GM18511 (cell line): ENCODE measurements at regions not wholly inside any gene's neighbourhood (a gene's known extent, or its start where the extent isn't known, plus 50 kb on each side); places are given as distances from the start of the nearest gene placed in this dataset.
A peak's percentile ranks its signal among the peaks of the same experiment; 100 is the strongest.

ENCODE experiments used
- ATAC-seq: cut with Tn5 transposase; IDR thresholded peaks from one replicate; pipeline ENCODE4 v1.9.1; 2021; ENCODE audit warnings: mild to moderate bottlenecking, moderate library complexity; ENCODE audit not compliant: unreplicated experiment

- no peak for ATAC-seq
Observed at GRCh38 chr4:123788577-123788976, 392.0 kb downstream of the SPRY1 start.

GRCh38 chr4:123790681-123791080 is 394.1 kb downstream of the SPRY1 start:
- ATAC-seq: no peak

GRCh38 chr4:123802082-123802645 is 405.6 kb downstream of the SPRY1 start:
- ATAC-seq: no peak

DNA sequence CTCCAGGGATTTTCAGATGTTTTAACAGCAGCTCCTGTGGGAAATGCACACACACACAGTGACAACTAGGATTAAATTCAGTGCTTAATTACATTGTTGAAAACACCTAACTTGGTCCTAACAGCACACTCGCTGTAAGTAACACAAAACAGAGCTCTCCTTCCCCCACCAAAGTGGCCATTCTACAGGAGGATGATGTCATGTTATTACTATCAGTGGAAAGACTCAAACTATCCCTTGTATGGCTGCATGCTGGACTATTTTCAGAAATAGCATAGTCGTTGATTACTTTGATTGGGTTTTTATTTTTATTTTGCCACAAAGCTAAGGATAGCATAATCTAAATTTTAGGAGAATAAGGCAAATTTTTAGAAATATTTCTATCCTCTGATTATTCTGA is 406.3 kb downstream of the SPRY1 start:
- no peak for ATAC-seq

GRCh38 chr4:123804196-123804721 is 407.7 kb downstream of the SPRY1 start:
- no peak for ATAC-seq

GRCh38 chr4:123806056-123806455 is 409.5 kb downstream of the SPRY1 start:
- ATAC-seq: no peak

DNA sequence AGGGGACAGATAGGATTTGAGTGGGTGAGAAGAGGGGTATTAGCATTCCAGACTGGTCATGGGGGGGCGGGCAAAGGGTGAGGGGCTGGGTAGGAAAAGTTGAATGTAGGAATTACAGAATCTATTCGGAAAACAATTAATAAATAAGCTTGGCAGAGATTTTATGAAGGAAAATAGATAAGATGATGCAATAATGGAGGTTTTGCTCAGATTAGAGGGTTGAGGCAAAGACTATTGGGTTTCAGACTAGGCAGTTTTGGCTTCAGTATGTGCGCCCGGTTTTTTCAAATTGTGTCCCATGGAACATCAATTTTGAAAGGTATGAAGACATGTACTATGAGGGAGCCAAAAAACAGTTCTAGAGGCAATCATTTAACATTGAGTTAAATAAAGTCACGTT is 410.6 kb downstream of the SPRY1 start:
- ATAC-seq: no peak

GRCh38 chr4:123807866-123808265 is 411.3 kb downstream of the SPRY1 start:
- ATAC-seq: no peak

GRCh38 chr4:123809864-123810263 is 413.3 kb downstream of the SPRY1 start:
- no peak for ATAC-seq

- peak; percentile 10 for ATAC-seq
Observed at GRCh38 chr4:123812066-123812390, 415.4 kb downstream of the SPRY1 start.

DNA sequence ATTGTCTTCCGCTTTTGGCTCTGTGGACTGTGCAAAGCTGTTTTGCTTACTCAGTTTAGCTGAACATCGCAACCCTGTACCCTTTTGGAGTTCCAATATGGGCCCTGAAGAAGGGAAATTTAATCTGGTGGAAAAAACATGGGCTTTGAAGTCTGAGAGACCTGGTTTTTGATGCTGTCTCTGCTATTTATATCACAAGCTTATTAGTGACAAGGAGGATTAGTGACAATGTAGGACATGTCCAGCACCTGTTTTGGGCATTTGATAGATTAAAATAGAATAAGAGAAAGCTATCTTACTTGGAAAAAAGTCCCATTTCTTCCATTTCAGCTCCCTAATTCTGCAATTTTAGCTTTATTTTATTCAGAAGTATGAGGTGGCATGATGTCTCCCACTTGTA is 417.3 kb downstream of the SPRY1 start:
- ATAC-seq: no peak

DNA sequence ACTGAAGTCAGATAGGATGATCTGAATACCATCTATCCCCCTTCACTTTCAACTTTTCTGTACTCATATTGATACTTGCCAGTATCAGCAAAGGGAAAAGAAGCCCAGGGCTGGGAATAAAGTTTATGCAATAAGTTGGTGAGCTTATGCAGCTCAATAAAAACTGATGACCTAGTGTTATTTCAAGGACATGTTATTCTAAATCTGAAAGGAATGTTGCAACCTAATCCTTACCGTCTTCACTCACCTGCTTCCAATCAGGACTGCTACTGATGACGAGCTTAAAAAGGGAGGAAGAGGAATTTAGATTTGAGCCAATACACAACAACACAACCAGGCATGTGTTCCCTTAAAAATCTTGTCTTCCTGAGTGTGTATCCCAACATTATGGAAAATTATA is 419.9 kb downstream of the SPRY1 start:
- no peak for ATAC-seq

- no peak for ATAC-seq
Observed at GRCh38 chr4:123817025-123817688, 420.6 kb downstream of the SPRY1 start.

DNA sequence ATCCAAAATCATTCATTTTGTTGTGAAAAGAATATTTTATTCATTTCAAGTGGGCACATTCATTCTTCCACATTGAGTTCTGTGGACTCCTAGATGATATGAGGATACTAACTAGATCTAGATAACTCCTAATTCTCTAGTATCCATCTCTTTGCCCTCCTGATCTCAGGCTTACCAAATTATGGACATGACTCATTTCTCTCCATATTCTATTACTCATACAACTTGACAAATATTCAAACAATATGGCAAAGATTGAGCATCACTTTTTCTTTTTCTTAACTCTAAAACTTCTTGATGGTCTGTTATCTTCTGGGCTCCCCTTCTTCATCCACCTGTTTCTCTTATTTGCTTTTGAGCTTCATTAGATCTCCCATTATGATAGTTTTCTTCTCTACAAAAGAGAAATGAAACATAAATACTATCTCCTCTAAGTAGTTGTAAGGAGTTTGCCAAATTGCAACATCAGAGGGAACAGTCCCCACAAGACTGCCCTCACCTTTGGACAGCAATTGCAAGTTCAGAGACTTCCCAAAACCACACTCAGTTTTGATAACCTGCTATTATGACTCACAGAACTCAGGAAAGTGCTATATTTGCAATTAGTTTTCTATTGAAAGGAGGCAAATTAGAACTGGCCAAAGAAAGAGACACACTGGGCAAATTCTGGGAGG is 422.9 kb downstream of the SPRY1 start:
- no peak for ATAC-seq

DNA sequence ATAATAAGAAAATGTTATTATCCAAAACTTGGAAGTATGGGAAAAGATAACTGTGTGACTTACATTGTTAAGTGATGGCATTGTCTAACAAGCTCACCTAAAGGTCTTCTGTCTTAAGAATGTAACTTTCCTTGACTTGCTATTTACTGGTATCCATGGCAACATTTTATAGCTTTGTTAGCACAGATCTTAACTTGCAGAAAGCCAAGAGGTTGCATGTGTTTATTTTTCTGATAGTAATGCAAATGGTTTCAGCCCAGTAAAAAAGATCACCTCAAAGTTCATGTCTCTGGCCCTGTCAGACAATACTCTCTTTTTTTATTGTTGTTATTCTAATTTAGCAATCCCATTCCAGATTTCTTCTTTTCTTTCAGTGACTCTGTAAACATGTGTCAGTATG is 425.3 kb downstream of the SPRY1 start:
- no peak for ATAC-seq

GRCh38 chr4:123822353-123822752 is 425.8 kb downstream of the SPRY1 start:
- ATAC-seq: no peak

- no peak for ATAC-seq
Observed at GRCh38 chr4:123823244-123823643, 426.6 kb downstream of the SPRY1 start.

- ATAC-seq: no peak
Observed at GRCh38 chr4:123824524-123824923, 427.9 kb downstream of the SPRY1 start.

DNA sequence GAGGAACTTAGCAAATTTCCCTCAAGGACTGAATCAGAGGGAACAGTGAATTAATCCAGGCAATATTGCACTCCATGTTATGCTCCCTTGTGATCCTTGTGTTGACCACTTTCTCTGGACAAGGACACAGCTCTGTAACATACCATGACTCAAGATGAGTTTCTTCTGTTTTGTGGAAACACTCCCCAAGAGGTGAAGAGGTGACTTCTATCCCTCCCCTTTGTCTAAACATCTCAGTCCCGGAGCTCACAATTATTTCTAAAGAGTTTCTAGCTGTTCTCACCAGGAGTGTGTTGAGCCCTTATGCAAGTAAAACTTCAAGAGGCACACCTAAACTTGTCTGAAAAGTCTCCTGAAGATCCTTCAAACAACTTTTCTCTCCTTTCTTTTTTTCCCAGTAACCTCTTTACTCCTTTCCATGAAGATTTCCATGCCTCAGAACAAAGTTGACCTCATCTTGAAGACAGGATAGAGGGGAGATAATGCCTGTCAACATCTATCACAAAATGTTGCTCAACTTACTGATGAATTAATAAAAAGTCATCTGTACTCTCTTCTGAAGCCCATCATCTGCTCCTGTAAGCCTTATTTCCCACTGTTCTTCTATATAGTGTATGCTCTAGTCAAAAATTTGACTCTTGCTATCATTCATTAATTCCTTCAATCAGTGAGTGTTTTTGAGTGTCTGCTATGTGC is 429.1 kb downstream of the SPRY1 start:
- ATAC-seq: no peak

DNA sequence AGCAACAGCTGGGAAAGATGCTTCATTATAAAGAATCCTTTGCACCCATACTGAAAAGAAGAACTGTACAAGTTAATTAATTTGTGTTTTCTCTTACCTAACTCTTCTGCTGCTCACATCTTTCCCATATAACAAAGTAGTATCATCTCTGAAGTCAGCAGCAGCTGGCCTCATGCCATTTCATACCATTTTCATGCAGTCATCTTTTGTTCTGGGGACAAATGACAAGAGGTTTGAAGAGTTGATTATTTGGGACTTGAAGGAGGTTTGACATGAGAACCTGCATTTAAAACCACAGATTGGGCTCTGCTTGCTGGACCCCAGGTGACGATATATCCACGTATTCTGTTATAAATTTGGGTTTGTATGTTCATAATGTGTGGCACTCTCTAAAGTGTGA is 430.3 kb downstream of the SPRY1 start:
- no peak for ATAC-seq

DNA sequence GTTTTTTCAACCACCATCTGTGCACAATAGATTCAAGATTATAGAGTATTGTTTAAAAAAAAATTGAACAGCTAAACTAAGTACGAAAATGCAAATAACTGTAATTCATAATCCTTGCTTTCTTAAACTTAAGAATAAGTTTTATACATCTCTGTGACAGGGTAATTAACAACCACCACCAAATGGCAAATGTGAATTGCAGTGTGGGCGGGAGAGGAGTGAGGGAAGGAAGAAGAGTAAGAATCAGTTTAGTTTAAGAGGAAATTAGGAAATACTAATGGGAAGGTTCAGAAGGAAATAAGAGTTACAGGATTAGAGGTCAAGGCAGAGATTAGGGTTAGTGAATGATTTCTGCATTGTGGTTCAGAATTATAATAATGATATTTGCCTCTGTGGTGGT is 430.9 kb downstream of the SPRY1 start:
- no peak for ATAC-seq

DNA sequence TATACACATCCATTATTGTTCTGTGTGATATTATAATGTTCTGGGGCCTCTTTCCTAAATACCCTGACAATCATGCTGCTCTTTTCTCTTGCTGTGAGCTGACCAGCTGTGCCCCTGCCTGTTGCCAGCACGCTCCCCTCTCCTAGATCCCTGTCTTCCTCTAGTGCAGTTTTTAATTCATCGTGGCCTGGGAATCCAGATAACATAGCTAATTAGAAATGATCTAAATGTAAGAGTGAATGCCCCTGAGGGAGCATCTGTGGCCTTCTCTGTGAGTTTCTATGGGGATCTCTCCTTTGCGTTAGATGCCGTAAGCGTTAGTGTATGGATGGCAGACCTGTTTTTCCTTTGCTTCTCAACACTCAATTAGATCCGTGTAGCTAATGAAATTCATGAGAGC is 434.3 kb downstream of the SPRY1 start:
- ATAC-seq: no peak
